Middle frontal gyrus (tissue), 1 donor: ENCODE measurements at regions not wholly inside any gene's neighbourhood (a gene's known extent, or its start where the extent isn't known, plus 50 kb on each side); places are given as distances from the start of the nearest gene placed in this dataset.
"Not testable (repeated sequence)": the region's sequence is repeated elsewhere in the genome, so short reads cannot be mapped to it uniquely, and the experiment has no call there.

Experiments
- DNase-seq: peaks from one replicate; pipeline ENCODE4 v3.0.0-alpha.2; 2015; ENCODE audit warnings: low spot score; ENCODE audit errors: extremely low spot score

- no peak for DNase-seq
Measured at GRCh38 chr10:16231734-16232435, 204.9 kb upstream of the PTER start.

- no peak for DNase-seq
Measured at GRCh38 chr10:16232441-16232840, 204.4 kb upstream of the PTER start.

DNA sequence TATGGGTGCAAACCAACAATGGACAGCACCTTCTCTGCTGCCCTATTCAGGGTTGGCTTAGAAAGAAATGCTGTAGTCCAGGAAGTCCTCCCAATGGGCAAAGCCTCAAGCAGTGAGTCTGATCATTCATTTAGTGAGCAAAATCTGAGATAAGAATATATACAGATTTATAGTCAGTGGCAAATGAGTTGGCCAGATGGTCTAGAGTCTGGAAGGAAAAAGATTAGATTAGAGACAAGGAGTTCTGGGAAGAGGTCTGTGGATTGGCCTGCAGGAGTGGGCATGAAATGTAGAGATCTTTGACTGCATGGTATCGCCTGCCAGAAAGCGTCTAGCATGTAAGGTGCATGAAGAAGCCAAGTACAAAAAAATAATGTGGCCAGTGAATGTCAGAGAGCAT lies 201.9 kb upstream of the PTER start:
- DNase-seq, result no peak

DNA sequence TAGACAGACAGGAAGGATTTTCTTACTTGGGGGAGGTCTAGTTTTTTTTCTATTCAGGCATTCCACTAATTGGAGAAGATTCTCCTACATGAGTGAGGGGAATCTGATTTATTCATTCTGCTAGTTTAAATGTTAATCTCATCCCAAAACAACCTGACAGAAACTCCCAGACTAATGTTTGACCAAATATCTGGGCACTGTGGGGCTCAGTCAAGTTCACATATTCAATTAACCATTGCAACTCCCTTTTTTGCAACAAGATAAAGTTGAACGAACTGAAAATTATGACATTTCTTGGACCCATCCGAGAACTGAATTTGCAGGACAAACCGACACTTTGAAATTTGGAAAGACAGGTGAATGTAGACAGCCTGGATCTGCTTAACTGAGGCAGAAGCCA lies 194.4 kb upstream of the PTER start:
- DNase-seq, result no peak

GRCh38 chr10:16242859-16243613 lies 193.8 kb upstream of the PTER start:
- no peak for DNase-seq

GRCh38 chr10:16250136-16250535 lies 186.7 kb upstream of the PTER start:
- DNase-seq, result not testable (repeated sequence)

- no peak for DNase-seq
Measured at GRCh38 chr10:16256336-16256735, 180.5 kb upstream of the PTER start.

DNA sequence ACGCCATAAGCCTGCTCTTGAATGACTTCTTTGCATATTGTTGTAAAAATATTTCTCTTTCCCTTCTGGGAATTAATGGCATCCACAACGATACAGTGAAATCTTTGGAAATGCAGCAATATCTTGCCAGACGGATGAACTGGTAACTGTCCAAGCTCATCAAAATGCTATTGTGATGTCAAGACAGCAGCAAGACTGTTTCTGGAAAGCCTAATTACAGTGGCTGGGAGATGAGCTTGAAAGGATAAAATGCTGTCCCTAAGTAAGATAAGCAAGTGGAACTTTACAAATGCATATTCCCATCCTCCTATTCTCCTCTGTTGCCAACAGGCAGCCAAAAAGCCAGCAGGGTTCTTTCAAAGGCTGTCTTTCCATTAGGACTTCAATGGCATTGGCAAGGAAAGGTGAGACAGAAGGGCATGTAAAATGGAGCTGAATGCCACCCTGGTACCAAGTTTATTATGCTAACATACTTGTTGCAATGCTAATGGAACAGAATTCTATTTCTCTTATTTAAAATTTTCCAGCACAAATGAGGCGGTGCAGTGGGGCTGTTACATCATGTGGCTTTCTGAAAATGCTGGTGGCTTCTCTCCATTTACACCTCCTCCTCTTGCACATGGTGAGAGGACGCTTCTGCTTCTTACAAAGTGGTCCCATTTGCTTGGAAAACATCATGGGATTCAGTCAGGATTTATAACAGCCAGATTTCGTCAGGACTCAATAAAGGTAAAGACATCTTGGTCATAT lies 178.3 kb upstream of the PTER start:
- no peak for DNase-seq

DNA sequence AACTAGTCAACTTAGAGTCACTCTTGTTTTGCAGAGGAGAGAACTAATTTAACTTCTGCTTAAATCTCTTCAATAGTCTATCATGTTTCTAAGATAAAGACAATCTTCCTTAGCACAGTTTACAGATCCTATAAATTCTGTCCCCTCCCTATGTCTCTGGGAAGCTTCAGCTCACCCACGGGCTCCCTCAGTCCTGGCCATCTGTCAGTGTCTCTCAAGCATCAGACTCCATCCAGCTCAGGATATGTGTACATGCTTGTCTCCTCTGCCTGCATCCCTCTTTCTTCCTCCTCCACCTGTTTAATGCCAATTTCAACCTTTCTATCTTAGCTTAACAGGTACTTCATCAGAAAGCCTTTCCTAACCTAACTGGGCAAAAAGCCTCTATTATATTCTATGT lies 177.1 kb upstream of the PTER start:
- DNase-seq, result no peak

- no peak for DNase-seq
Measured at GRCh38 chr10:16260388-16260787, 176.4 kb upstream of the PTER start.

DNA sequence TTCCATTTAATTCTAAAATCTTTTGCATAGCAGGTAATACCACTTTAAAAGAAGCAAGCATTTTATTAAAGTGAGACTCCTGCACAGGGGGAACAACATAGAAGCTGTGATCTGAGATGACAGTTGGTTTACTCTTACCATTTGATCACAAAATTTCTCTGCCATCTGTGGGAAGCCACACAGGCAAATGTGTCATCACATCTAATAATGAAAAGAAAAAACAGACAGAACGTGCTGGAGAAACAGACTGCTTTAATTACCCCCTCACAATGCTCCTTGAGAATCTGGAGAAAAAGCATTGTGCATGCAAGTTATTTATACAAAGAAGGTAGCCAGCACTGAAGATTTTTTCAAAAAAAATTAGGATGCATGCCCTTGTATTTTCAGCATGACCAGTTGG lies 165.2 kb upstream of the PTER start:
- DNase-seq, result no peak

DNA sequence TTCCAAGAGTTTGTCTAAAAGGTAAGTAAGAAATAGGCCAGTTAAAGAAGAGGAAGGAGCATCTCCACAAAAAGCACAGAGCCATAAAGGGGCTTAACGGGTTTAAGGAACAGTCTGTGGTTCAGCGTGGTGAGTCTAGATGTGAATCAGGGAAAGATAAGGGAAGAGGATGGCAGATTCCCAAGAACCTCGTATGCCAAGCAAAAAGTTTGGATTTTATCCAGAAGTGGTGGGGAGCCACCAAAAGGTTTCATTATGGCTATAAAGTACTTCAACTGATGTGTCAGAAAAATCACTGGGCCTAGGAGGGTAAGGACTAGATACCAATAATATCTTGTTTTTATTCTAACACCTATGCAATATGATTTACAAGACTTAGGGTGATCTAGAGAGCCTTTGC lies 161.9 kb upstream of the PTER start:
- DNase-seq, result no peak

DNA sequence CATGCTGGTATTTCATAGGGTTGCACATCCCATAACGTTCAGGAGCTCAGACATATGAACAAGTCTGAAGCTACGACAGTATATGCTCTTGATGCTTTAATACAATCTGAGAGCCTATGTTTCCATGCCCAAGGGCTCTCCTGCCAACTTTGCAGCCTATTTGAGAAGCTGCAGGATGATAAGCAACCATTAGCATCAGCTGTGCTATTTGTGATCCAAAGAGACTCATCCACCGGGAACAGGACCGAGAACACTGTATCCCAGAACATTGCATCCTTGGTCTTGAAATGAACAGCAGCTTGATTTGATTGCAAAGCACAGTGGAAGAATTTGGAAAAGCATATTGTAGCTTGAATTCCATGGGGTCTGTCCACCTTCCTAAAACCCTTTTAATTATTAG lies 156.2 kb upstream of the PTER start:
- DNase-seq, result peak; percentile 22

DNA sequence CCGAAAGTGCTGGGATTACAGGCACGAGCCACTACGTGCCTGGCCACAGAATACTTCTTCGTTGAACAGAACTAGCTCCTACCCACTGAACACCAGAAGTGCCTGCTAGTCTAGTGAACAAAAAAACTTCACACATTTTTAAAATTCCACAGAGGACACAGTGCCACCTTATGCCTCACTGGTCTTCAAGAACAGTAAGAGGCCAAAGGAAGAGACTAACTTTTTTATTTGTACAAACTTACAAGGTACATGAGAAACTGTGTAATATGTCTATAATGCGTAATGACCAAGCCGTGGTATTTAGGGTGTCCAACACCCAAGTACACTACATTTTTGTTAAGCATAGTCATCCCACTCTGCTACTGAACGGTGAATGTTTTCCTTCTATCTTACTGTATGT lies 144.4 kb upstream of the PTER start:
- DNase-seq, result no peak

DNA sequence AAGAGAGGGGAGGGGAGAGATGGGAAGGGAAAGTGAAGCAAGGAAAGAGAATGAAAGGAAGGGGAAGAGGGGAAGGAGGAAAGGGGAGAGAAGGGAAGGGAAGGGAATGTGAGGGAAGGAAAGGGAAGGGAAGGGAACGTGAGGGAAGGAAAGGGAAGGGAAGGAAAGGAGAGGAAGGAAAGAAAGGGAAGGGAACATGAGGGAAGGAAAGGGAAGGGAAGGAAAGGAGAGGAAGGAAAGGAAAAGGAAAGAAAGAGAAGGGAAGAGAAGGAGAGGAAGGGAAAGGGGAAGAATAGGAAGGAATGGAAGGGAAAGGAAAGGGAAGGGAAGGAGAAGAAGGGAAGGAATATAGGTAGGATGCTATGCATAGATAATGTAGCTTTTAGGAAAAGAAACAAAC lies 139.7 kb upstream of the PTER start:
- no peak for DNase-seq

DNA sequence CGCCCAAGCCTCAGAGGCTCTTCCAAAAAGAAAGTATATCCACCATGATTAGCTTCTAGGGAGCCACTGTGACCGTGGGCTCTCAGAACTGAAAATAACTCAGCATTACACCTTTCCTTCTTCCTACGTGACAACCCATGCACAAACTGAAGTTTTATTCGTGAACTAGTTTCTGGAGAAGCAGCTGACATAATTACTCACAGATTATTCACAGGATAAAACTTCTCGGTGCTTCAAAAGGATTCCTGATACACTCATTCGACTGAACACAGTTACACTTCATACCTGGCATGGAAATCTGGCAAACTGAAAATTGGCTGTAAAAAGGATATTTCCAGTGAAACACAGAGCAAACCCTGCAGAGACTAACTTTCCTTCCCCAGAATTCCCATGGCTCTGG lies 139.2 kb upstream of the PTER start:
- no peak for DNase-seq

GRCh38 chr10:16304311-16304710 lies 132.5 kb upstream of the PTER start:
- DNase-seq, result no peak

GRCh38 chr10:16310440-16310839 lies 126.4 kb upstream of the PTER start:
- no peak for DNase-seq

- DNase-seq, result no peak
Measured at GRCh38 chr10:16314259-16314658, 122.6 kb upstream of the PTER start.

GRCh38 chr10:16316733-16317390 lies 119.9 kb upstream of the PTER start:
- DNase-seq, result no peak

- no peak for DNase-seq
Measured at GRCh38 chr10:16341637-16342036, 95.2 kb upstream of the PTER start.

DNA sequence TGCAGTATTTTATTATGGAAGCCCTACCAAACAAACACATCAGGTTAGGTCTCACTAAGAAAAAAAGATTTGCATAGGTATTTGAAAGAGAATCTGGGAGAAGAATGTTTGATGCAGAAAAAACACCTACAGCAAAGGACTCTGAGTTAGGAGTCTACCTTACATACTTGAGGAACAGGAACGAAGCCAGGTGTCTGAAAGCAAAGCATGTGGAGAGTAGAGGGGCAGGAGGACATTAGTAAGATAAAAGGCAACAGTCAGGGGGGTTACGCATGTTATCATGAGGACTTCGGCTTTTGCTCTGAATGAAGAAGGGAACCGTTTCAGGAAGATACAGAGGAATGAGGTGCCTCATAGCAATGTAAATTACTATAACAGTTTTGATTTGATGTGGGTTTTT lies 87.9 kb upstream of the PTER start:
- DNase-seq, result no peak
